Activated CD4-positive, alpha-beta T cell treated with anti-CD3 and anti-CD28 coated beads, Interleukin-2, amount 50 U/mL, for 48 hours (primary cell): ENCODE measurements at regions not wholly inside any gene's neighbourhood (a gene's known extent, or its start where the extent isn't known, plus 50 kb on each side); places are given as distances from the start of the nearest gene placed in this dataset.

Experiments used
- DNase-seq, 2 experiments: peaks; one replicate each; pipeline ENCODE4 v3.0.0-alpha.2; 2020

- no peak for DNase-seq
These were observed 78.3 kb downstream of the RAMP3 start for GRCh38 chr7:45235905-45236304.

GRCh38 chr7:45236666-45237065, 79.1 kb downstream of the RAMP3 start:
- no peak for DNase-seq

DNA sequence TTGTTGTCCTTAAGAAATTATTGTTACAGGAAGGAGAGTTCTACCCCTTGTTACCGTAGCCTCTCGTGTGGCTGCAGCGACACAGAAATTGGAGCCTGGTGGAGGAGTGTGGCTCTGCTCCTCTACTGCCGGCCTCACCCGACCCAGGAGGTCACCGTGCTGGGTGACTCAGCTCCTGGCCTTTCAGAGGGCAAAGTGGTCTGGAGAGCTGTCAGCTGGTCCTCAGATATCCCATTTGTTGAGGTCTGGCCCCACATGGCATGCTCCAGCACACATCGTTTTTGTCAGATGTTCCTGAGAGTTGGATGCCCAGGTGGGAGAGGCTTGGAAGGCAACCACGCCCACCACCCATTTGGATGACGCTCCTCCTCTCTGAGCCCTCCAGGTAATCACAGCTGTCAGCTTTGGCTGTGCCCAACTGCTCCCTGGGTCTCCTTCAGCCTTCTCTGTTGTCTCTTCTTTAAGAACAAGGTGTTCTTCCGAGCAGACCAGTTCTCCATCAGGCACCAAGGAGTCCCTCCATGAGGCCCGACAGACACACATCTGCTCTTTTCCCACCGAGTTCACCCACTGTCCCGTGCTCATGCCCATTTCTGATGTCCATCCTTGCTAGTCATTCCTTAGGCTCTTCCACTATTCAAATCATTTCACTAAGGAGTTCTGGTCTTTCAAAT, 80.3 kb downstream of the RAMP3 start:
- DNase-seq, result no peak

DNA sequence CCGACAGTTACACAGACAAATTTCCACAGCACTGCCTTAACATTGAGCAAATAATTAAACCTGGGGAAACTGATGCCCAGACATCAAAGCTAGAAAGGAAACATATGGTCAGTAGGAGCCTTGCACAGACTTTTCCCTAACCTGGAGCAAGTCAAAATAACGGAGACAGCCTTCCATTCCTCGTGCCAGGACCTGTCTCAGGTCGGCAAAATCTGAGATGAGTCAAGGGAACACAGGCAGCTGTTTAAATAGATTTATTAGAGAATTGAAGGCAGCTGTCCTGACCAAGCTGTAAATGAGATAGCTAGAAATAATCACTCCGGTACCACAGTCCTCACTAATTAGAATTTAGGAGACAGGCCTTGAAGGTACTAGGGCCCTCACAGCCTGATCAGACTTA, 81.2 kb downstream of the RAMP3 start:
- DNase-seq, result no peak

GRCh38 chr7:45239486-45239885, 81.9 kb downstream of the RAMP3 start:
- DNase-seq, result no peak

DNA sequence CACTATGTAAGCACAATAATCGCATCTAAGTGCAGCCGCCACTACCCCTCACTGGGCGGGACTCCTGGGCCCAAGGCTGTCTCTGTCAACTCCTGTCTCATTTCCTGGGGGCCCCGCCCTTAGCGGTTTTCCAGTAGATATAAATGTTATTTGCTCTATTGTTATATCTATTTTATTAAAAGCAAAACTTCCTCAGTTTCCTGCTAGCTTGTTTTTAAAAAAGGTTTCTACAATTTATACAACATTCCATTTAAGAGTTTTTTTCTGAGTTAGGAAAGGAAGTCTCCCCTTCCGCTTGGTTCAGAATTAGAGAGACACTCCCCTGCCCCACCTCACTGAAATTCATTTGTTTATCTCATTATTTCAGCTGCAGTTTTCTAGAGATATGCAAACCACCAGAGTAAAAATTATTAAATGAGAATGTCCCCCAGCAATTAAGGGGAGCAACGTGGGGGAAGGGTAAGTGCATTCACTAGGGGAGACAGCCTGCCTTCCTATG, 82.7 kb downstream of the RAMP3 start:
- no peak for DNase-seq

DNA sequence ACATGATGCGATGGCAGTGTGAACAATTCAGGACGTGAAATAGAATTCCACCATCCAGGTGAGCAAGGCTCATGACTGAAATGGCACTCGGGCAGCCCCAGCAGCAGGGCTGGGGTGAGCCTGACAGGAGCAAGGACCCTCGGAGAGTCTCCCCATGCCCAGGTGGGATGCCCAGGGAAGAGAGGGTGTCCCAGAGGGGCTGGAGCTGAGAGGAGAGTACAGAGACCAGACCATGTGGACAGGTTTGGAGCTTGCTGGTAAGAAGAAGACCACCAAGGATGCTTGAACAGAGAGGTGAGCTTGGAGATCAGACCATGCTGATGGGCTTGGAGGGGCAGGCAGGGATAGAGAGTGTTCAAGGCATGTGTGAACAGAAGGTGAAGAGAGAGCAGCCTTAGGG, 83.3 kb downstream of the RAMP3 start:
- no peak for DNase-seq

DNA sequence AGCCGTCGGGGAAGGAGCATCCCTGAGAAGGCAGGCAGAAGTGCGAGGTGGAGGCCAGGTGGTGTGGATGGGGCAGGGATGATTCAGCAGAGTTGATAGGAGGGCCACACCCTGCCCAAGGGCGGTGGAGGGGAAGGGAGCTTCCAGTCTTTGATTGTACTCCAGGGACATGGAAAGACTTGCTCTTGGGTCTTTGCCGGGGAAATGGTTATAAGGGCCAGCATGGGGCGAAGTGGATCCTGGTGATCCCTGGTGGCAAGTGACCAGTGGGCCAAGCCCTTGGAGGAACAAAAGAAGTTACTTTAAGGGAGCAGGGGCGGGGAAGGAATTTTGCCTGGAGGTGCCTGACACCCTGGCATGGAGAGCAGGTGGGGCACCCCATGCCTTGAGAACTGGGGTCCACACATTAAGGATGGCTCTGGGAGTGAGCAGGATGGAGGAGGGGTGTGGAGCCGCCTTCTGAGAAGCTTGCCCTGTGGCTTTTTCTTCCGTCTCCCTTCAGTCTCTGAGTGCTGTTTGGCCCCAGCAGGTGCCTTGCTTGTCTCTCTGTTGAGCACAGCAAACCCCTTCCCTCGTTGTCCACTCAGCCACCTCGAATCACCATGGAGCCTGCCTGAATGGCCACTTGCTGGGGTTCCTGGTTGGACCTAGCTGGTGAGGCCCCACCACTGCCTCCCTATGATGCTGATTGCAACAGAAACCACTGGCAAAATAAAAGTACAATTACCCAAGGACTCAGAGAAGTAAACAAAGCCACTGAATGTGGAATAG, 83.9 kb downstream of the RAMP3 start:
- no peak for DNase-seq

GRCh38 chr7:45242261-45242660, 84.7 kb downstream of the RAMP3 start:
- no peak for DNase-seq

DNA sequence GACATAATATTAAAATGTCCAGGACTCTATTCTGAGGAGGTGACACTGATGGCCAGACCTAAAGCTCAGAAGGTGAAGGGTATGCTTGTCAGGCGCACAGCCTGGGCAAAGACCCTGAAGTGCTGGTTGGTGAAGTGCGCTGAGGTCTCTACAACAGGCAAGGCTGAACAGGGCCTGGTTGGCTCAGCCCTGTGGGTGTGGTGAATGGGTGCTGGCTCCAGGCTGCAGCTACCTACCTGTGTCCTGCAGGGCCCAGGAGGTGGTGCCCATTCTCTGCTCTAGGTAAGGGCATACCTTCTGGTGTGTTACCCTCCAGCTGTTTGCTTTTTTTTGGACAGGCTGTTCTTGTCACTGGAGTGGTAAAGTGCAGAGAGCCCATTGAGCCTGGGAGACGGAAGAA, 85.1 kb downstream of the RAMP3 start:
- DNase-seq, result no peak

- DNase-seq, result no peak
These were observed 87.4 kb downstream of the RAMP3 start for GRCh38 chr7:45244981-45245380.

GRCh38 chr7:45246339-45246738, 88.7 kb downstream of the RAMP3 start:
- DNase-seq, result no peak

GRCh38 chr7:45252248-45252647, 94.7 kb downstream of the RAMP3 start:
- DNase-seq, result no peak

DNA sequence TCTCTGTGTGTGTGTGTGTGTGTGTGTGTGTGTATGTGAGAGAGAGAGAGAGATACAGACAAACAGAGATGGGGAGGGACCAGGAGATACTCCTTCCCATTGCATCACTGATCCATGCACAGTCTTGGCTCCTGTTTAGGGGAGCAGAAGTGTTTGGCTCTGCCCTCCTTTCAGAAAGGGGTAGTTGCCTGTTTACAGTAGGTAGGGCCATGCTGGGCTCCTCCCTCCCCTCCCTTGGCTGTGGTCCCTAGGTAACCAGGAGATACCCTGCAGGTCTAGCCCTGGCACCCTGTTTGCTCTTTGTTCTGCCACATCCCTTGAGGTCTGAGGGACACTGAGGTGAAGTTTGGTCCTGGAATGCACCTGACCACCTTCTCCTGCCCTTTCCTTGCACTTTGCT, 95.3 kb downstream of the RAMP3 start:
- DNase-seq, result no peak

DNA sequence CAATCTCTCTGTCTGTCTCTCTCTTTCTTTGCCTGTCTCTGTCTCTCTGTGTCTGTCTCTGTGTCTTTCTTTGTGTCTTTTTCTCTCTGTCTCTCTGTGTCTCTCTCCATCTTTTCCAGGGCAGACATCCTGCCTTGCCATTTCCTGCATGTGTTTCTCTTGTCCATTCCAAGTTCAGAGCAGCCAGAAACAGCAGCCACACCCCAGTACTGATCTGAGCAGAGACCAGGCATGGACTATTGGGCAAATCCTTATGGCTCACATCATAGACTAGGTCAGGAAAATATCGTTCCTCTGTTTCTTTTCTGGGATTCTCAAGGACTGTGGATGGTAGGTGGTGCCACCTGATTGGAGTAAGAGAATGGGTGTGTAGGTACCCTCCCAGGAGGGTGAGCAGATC, 95.8 kb downstream of the RAMP3 start:
- no peak for DNase-seq

- no peak for DNase-seq
These were observed 97.6 kb downstream of the RAMP3 start for GRCh38 chr7:45255187-45255586.

DNA sequence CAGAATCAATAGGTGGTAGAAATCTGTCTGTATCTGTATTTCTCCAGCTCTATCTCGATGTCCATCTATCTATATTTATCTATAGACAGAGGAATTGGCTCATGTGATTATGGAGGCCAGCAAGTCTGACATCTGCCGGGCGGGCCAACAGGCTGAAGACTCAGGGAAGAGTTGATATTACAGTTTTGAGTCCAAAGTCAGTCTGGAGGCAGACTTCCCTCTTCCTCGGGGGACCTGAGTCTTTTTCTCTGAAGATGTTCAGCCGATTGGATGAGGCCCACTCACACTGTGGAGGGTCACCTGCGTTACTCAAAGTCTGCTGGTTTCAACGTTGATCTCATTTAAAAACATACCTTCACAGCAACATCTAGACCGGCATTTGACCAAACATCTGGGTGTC, 98.7 kb downstream of the RAMP3 start:
- no peak for DNase-seq

DNA sequence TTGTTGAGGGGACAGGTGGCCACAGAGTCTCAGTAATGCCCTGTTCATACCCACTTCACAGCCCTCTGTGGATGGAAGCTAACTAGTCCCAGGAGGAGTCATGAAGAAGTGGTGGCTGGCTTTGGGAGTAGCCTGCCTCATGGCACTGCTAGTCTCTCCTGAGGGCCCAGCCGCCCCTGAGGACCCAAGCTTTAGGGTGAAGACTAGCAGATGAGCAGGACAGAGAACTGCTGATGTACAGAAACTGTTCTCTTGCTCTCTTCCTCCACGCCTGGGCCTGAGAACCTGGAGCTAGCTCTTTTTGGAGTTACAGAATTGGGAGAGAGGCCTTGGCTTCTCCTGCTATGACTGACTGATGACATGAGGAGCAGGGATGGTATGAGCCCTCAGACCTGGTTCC, 99.2 kb downstream of the RAMP3 start:
- no peak for DNase-seq

GRCh38 chr7:45257284-45257683, 99.7 kb downstream of the RAMP3 start:
- no peak for DNase-seq

GRCh38 chr7:45258533-45259226, 101.1 kb downstream of the RAMP3 start:
- DNase-seq, result no peak

GRCh38 chr7:45259227-45259596, 101.6 kb downstream of the RAMP3 start:
- no peak for DNase-seq

- DNase-seq, result peak; percentile 79 to 81
These were observed 102.5 kb downstream of the RAMP3 start for GRCh38 chr7:45259966-45260646.

DNA sequence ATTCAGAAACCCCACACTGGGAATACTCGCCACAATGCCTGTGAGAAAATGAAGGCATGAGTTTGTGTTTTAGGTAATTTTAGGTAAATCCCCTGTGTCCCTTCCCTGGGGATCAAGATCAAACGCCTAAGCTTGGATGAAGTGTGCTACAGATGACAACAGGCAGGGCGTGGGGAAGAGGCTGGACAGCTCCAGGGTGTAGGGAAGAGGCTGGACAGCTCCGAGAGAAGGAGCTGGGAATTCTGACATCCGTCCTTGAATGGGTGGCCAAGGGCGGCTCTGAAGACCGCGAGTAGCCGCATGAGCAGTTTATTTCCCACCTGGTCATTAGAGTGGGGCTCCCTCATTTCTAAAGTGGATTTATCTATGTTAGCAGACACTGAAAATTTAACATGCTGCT, 109.7 kb downstream of the RAMP3 start:
- no peak for DNase-seq
